Stimulated activated effector memory CD8-positive, alpha-beta T cell treated with anti-CD3 and anti-CD28 coated beads, Interleukin-12 subunit alpha, Interleukin-12 subunit beta, amount 100 ng/mL, for 72 hours (primary cell): ENCODE measurements at regions not wholly inside any gene's neighbourhood (a gene's known extent, or its start where the extent isn't known, plus 50 kb on each side); places are given as distances from the start of the nearest gene placed in this dataset.

Experiments
- ATAC-seq: fragments of 150-1000 bp; cut with Tn5 transposase; 2 replicates; pipeline ENCODE4 v1.10.0; 2021
- DNase-seq, 2 donors: peaks; one replicate each; pipeline ENCODE4 v3.0.0; 2021 to 2022; ENCODE audit warnings: low spot score in 2 of 2
- H3K27ac Mint-ChIP-seq: one replicate; pipeline ENCODE4 v1.8.0; 2022; ENCODE audit warnings: mild to moderate bottlenecking, mixed read lengths
- H3K36me3 Mint-ChIP-seq: one replicate; pipeline ENCODE4 v1.8.0; 2022; ENCODE audit warnings: mild to moderate bottlenecking, mixed read lengths
- H3K4me1 Mint-ChIP-seq: one replicate; pipeline ENCODE4 v1.8.0; 2022; ENCODE audit warnings: mixed read lengths
- H3K4me3 Mint-ChIP-seq: one replicate; pipeline ENCODE4 v1.8.0; 2022; ENCODE audit warnings: mild to moderate bottlenecking, mixed read lengths
- H3K9me3 Mint-ChIP-seq: one replicate; pipeline ENCODE4 v1.8.0; 2022; ENCODE audit warnings: mixed read lengths

DNA sequence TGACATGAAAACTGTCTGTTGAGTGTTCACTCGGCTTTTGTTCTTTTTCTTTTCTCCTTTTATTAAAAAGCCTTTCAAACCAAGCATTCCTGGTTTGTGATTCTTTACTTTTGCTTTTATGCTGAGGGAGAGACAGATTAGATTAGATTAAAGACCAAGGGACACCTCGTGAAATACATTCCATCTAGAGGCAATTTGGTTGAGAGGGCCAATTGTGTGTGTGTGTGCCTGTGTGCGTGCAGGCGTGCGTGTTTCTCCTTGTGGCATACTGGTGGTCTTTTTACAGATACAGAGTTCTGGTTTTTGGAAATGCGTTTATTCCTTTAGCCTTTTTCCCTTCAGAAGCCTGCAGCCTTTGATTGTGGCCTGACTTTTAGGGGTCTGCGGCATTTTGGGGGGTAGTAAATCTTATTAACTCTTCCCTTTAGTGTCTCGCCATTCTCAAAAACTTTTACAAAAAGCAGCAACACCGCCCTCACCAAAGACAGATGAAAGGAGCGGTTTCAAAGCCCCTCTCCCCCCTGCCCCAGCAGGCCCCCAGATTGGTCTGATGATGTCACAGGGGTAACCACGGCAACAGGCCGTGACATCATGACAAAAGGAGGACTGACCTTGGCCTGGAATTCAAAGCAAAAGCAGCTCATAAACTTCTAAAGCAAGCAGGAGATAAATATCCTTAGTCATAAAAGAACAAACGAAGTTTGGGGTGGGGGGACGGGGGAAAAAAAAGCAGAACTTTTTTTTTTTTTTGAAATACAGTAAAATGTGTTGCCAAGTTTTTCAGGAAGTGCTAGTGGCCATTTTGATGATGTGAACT is 84.1 kb upstream of the TBX3 start:
- no peaks in the 10 kb centered on the region for H3K9me3 Mint-ChIP-seq
- no peak overlapping the region for H3K4me3 Mint-ChIP-seq
- no peaks in the 10 kb centered on the region for H3K36me3 Mint-ChIP-seq
- no peak overlapping the region for H3K27ac Mint-ChIP-seq
- H3K4me1 Mint-ChIP-seq: no peaks in the 10 kb centered on the region
- ATAC-seq: no peak
- no peak for DNase-seq

DNA sequence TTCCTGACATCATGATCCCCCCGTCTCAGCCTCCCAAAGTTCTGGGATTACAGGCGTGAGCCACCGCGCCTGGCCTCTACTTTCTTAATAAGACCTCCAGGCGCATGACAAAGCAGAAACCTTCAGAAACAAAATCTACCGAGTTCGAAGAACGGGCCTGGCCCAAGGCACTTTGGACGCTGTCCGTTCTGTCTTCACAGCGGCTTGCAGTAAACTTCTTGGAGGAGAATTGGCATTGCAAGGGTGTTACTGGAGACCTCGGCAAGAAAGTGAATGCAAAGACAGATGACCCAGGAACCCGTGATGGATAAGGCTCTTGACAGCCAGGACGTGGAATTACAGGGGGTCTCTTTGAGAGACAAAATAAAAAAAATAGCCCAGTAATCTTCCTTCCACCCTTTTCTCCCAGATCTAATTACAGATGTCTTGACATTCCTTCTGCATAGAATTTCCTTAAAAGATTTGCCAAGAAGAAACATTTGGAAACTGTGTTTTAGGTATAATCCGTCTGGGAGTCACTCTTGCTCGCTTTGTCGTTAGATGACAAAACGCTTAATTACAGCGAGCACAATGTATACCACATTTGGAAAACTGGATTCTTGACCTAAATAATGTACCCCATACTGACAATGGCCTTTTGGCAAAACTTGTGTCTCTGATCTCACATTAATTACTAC is 83.2 kb upstream of the TBX3 start:
- no peaks in the 10 kb centered on the region for H3K4me1 Mint-ChIP-seq
- no peak for ATAC-seq
- H3K27ac Mint-ChIP-seq: no peak overlapping the region
- H3K4me3 Mint-ChIP-seq: no peak overlapping the region
- H3K36me3 Mint-ChIP-seq: no peaks in the 10 kb centered on the region
- DNase-seq: no peak
- H3K9me3 Mint-ChIP-seq: peaks cover 2% of the 10 kb centered on the region

DNA sequence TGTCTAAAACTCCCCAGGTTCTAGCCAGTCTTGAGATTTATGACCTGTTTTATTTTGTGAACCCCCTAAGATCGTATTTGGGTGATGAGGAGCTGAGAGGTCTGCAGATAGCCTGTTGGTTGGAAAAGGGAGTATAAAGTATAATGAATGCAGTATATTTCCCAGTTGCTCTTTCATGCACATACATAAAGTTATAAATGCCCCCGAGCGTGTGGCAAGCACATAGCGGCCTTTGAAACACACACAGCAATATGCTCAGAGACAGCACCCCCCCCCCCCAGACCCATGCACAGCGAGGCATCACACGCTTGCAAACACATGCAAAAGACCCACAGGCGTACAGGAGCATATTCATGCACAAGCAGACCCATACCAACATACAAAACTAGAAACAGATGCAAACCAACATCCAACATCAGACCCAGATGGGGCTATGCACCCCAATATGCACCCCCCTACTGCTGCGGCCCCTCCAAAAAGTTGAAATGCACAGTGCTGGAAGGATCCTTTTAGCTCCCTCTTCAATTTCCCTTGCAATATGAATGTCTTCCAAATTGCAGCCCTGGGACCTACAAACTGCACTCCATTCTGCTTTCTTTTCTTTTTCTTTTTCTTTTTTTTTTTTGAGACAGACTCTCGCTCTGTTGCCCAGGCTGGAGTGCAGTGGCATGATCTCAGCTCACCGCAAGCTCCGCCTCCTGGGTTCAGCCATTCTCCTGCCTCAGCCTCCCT is 82.2 kb upstream of the TBX3 start:
- DNase-seq (no peak), ATAC-seq (no peak)
- no peak overlapping the region for H3K27ac Mint-ChIP-seq
- peaks cover 3% of the 10 kb centered on the region for H3K9me3 Mint-ChIP-seq
- H3K36me3 Mint-ChIP-seq: no peaks in the 10 kb centered on the region
- H3K4me1 Mint-ChIP-seq: no peaks in the 10 kb centered on the region
- no peak overlapping the region for H3K4me3 Mint-ChIP-seq

DNA sequence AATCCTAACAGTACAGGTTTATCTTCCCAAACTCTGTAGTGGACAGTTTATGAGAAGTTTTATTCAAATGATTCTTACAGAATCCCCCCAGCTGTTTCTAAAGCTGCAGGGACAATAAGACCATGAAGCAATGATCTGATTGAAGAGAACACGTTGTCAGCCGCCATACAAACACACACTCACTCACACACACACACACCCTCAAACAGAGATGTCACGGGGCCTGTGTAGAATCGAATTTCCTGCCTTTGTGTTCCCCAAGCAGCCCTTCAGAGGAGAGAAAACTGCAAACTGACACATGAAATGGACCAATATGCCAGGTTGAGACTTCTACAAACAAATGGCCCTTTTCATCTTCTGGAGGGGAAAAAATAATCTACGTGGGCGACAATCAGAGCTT is 80.5 kb upstream of the TBX3 start:
- Mint-ChIP-seq H3K4me3 (no peak overlapping the region), H3K4me1 (no peaks in the 10 kb centered on the region), H3K36me3 (no peaks in the 10 kb centered on the region), H3K9me3 (peaks cover 3% of the 10 kb centered on the region), H3K27ac (no peak overlapping the region)
- ATAC-seq (no peak), DNase-seq (no peak)

DNA sequence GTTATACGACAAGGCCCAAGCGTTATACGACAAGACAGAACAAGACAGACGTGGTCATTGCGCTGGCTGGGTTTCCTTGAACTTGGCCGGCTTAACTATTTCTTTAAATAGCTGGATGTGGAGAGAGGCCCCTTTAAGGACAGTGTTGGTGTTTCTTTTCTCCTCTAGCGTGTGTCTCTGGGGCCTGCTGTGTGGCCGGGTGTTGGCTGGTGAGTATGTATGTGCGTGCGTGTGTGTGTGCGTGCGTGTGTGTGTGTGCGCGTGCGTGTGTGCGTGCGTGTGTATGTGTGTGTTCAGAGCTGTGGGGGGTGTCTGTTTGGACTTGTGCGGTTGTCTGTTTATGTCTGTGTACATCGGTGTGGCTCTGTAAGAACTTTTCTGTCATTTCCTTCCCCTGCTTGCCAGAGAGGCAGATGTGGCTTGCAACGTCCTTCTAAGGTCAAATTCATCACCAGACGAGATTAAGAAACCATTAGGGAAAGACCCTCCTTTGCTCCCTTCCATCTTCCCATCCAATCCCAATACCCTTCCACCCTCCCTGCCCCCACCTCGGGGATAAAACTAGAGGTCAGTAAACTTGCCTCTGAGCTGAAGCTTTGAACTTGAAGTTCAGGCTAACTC is 78.6 kb upstream of the TBX3 start:
- no peak for DNase-seq
- no peak for ATAC-seq
- Mint-ChIP-seq H3K27ac (no peak overlapping the region), H3K4me1 (no peaks in the 10 kb centered on the region), H3K36me3 (no peaks in the 10 kb centered on the region), H3K9me3 (peaks cover 3% of the 10 kb centered on the region), H3K4me3 (no peak overlapping the region)

DNA sequence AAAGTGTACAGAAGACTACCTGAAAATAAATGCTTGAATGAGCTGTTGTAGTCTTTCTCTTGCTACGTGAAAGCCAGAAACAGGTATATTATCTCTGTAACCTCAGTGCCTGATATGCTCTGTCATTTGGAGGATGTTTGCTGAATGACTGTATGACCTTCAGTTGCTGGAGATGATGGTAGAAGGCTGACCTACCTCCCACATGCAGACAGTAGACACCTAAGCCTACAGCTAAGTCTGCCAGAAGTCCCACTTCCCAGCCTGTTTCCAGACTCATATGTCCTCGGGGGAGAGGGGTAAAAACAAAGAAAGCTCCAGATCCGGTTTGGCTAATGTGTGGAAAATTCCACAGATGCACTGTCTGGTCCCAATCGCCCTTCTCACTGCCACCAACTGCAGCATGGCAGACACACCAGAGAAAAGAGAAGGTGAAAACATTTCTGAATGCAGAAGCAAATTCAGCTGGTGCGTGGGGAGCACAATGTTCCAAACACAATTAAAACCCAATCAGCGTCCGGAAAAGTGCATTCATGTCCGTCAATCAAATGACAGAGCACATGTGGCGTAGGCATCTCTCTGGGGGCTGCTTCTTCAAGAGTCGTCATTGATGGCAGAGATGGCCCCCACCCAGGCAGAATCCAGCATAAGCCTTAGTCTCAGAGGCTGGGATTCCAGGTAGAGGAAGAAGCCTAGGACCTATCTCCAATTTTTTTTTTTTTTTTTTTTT is 76.3 kb upstream of the TBX3 start:
- Mint-ChIP-seq H3K36me3 (no peaks in the 10 kb centered on the region), H3K4me1 (no peaks in the 10 kb centered on the region), H3K27ac (no peak overlapping the region), H3K9me3 (peaks cover 3% of the 10 kb centered on the region), H3K4me3 (no peak overlapping the region)
- DNase-seq (no peak), ATAC-seq (no peak)

DNA sequence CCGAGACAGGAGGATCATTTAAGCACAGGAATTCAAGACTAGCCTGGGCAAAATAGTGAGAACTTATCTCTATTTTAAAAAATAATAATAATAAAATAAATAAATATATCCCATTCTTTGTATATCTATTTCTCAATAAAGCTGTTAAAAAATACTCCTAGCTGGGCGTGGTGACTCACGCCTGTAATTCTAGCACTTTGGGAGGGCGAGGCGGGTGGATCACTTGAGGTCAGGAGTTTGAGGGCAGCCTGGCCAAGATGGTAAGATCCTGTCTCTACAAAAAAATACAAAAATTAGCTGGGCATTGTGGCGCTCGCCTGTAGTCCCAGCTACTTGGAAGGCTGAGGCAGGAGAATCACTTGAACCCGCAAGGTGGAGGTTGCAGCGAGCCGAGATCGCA is 75.7 kb upstream of the TBX3 start:
- no peak overlapping the region for H3K4me3 Mint-ChIP-seq
- DNase-seq: no peak
- H3K4me1 Mint-ChIP-seq: no peaks in the 10 kb centered on the region
- H3K27ac Mint-ChIP-seq: no peak overlapping the region
- H3K9me3 Mint-ChIP-seq: peaks cover 3% of the 10 kb centered on the region
- no peaks in the 10 kb centered on the region for H3K36me3 Mint-ChIP-seq
- no peak for ATAC-seq

DNA sequence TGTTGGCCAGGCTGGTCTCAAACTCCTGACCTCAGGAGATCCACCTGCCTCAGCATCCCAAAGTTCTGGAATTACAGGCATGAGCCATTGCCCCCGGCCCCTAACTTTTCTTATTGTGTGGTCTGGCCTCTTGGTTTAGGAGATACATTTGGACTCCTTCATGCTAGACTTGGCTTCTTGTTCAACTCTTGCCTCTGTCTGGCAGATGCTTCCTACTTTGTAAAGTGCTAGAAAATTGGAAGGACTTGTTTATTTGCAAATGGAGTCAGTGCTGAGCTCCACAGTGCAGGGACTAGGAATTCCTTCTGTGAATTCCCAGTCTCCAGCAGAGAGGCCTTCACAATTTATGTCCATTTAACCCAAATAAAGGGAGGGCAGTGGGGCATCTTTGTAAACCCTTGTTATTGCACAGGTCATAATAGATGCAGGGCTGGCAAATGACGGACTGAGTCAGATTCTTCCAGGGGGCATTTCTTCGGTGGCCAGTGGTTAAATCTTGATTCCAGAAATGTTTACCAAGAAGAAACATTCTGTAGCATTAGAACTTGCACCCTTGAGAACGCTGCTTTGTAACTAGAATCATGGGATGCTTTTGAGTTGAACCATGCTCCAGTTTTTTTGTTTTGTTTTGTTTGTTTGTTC is 73.8 kb upstream of the TBX3 start:
- DNase-seq (no peak), ATAC-seq (no peak)
- Mint-ChIP-seq H3K36me3 (no peaks in the 10 kb centered on the region), H3K9me3 (peaks cover 3% of the 10 kb centered on the region), H3K4me1 (no peaks in the 10 kb centered on the region), H3K4me3 (no peak overlapping the region), H3K27ac (no peak overlapping the region)

DNA sequence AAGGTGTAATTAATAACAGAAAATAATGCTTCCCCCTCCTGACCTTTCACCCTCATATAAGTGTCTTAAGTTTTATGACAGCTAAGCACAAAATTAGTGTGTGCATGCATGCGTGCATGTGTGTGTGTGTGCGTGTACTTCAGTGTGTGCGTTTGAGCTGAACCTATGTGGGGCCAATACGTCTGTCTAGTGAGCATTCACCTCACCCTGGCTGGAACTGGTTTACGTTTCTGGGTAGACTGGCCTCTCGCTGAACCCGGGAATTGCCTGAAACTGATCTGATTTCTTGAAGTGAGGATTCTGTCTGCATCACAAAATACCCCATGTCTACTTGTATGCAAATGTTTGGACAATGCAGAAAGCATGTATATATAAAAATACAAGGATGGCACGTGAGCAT is 68.2 kb upstream of the TBX3 start:
- Mint-ChIP-seq H3K36me3 (no peaks in the 10 kb centered on the region), H3K9me3 (peaks cover 4% of the 10 kb centered on the region), H3K4me1 (no peaks in the 10 kb centered on the region), H3K27ac (no peak overlapping the region), H3K4me3 (no peak overlapping the region)
- ATAC-seq (no peak), DNase-seq (no peak)

DNA sequence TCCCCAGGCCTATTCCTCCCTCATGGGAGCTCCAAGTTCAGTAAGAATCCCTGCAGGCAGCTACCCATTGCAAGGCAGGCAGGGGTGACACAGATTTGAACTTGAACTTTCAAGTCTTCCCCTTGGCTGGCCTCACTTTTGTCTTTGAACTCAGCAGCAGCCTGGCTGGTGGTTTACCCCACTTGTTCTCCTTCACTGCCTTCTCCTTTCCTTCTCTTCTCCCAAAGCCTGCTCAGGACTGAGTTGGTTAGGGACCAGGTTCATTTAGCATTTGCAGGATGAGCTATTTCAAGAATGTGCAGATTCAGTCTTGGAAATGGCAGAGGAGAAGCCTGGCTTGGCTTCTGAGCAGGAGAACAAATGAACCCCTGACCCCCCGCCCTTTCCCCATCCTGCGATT is 67.7 kb upstream of the TBX3 start:
- Mint-ChIP-seq H3K36me3 (no peaks in the 10 kb centered on the region), H3K4me1 (no peaks in the 10 kb centered on the region), H3K4me3 (no peak overlapping the region), H3K27ac (no peak overlapping the region), H3K9me3 (peaks cover 4% of the 10 kb centered on the region)
- no peak for ATAC-seq
- DNase-seq: no peak

DNA sequence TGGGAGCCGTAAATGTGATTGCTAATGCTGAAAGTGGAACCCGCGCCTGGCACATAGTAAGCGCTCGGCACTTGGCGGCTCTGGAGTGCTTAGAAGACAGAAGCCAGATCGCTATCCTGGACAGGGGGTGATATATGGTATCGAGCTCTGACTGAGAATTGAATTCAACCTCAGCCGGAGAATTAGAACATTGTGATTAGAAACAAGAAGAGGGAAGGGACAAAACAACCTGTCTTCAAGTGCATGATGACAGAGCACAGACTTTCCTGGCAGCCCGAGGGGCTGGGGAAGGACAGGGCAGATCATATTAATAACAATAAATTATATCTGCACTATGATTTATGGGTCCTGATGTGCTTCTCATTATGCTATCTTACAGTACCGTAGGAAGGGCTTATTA is 66.9 kb upstream of the TBX3 start:
- H3K9me3 Mint-ChIP-seq: peaks cover 4% of the 10 kb centered on the region
- no peak overlapping the region for H3K4me3 Mint-ChIP-seq
- no peak overlapping the region for H3K27ac Mint-ChIP-seq
- ATAC-seq (no peak), DNase-seq (no peak)
- no peaks in the 10 kb centered on the region for H3K36me3 Mint-ChIP-seq
- no peaks in the 10 kb centered on the region for H3K4me1 Mint-ChIP-seq

DNA sequence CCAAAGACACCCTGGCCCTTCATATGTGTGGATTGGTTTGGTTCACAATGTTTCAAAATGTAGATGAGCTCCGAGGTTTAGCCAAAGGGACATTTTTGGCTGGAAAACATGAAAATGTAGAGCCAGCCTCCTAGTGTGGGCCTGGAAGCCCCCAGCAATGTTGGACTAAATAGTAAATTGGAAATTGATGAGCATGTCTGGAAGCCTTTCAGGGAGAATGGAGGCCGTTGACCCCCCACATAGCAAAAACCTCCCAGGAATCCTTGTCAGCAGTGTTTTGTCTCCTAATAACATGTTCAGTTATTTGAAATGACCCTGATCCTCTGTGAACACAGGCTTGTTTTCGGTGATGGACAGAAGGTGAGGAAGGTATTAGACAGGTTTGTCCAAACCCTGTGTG is 65.1 kb upstream of the TBX3 start:
- Mint-ChIP-seq H3K4me1 (no peaks in the 10 kb centered on the region), H3K36me3 (no peaks in the 10 kb centered on the region), H3K4me3 (no peak overlapping the region), H3K27ac (no peak overlapping the region), H3K9me3 (peaks cover 4% of the 10 kb centered on the region)
- DNase-seq: no peak
- no peak for ATAC-seq

DNA sequence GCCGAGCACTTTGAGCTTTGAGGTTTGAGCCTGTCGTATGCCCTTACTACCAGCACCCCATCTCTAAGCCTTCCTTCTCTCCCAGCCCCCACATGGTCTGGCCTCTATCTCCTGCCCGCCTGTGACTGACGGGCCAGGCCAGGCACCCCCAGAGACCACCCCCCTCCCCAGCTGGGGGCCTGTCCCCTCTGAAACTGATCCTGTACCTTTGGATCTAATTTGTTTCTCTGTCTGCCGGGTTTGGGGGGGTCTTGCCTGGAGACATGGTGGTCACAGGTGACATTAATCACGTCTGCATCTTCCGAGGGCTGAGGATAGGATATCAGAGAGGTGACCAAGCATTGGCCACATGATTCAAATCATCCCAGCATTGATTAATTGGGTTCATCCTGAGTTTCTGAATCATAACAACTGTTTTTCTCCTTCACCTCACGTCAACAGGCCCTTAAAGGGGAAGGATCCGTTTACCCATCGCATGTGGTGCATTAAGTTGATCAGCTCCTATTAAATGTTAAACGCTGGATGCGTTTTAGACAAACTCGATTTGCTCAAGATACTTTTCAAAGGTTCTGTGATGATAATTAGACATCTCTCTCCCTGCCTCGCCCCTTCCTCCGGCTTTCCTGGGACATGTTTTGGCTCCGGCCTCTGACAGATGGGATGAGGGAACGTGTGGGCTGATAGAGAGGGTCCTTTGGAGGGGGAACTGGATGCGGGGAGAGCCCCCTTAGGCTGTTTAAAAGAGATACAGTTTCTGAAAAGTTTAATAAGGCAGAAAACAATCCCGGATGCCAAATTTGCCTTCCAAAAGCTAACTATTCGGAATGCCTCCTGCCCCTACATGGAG is 63.3 kb upstream of the TBX3 start:
- Mint-ChIP-seq H3K36me3 (no peaks in the 10 kb centered on the region), H3K9me3 (peaks cover 8% of the 10 kb centered on the region), H3K4me3 (no peak overlapping the region), H3K4me1 (no peaks in the 10 kb centered on the region), H3K27ac (no peak overlapping the region)
- ATAC-seq (no peak), DNase-seq (no peak)
